Upper lobe of left lung (tissue), 4 donors: ENCODE measurements at regions not wholly inside any gene's neighbourhood (a gene's known extent, or its start where the extent isn't known, plus 50 kb on each side); places are given as distances from the start of the nearest gene placed in this dataset.
"Not testable (repeated sequence)": the region's sequence is repeated elsewhere in the genome, so short reads cannot be mapped to it uniquely, and the experiment has no call there.

Experiments
- CTCF ChIP-seq, 6 experiments: fragments of 450-650 bp in 4 of 6; fragments of 200-600 bp in 2 of 6; sonication (generic) in 2 of 6; IDR thresholded peaks; one replicate each; pipeline ENCODE4 v1.5.1; 2016 to 2019; ENCODE audit warnings: antibody characterized with exemption in 6 of 6
- POLR2A ChIP-seq, 4 donors: fragments of 450-650 bp; IDR thresholded peaks; one replicate each; pipeline ENCODE4 v1.5.1; 2016 to 2017; ENCODE audit warnings: antibody characterized with exemption in 4 of 4, mild to moderate bottlenecking in 2 of 4
- POLR2AphosphoS5 ChIP-seq, 2 donors: sonication (generic); formaldehyde crosslinking; IDR thresholded peaks; one replicate each; pipeline ENCODE4 v1.5.1; 2017; ENCODE audit warnings: antibody characterized with exemption in 2 of 2

- not testable (repeated sequence) for TF ChIP-seq POLR2A, POLR2AphosphoS5, CTCF (IDR thresholded peaks at IDR 0.05)
Observed at GRCh38 chr15:98100606-98101005, 140.1 kb downstream of the ARRDC4 start.
